ES-I3 (cell line): ENCODE measurements at regions not wholly inside any gene's neighbourhood (a gene's known extent, or its start where the extent isn't known, plus 50 kb on each side); places are given as distances from the start of the nearest gene placed in this dataset.

Experiments used
- H3K36me3 ChIP-seq: 2 replicates; pipeline ENCODE4 v1.6.1; 2013; ENCODE audit warnings: mild to moderate bottlenecking, low read length, control low read depth, moderate library complexity; ENCODE audit not compliant: insufficient read depth
- H3K4me1 ChIP-seq: 2 replicates; pipeline ENCODE4 v1.6.1; 2013; ENCODE audit warnings: mild to moderate bottlenecking, control low read depth, low read length; ENCODE audit not compliant: insufficient read depth
- H3K9ac ChIP-seq: 2 replicates; pipeline ENCODE4 v1.6.1; 2013; ENCODE audit warnings: low read depth, mild to moderate bottlenecking, low read length, moderate library complexity
- H3K9me3 ChIP-seq: 2 replicates; pipeline ENCODE4 v1.6.1; 2013; ENCODE audit warnings: mild to moderate bottlenecking, low read length, moderate library complexity; ENCODE audit not compliant: control insufficient read depth, insufficient read depth

DNA sequence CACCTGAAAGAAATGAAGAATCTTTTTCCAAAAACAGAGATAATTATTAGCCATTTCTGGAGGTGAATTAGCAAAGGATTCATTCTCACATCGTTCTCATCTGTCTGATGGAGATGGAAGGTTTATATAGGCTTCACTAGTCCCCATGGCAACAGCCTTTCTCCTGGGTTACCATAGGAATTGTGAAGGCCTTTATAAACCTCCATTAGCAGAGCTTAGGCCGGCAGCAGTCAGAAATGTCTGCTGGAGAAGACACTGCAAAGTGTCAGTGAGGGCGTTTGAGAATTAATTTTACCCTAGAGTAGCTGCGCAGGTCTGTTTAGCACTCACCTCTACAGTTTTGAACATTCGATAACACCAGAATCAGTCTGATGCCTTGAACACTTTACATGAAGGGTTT lies 290.4 kb upstream of the NR4A3 start:
- no peaks in the 10 kb centered on the region for H3K4me1 ChIP-seq
- H3K9me3 ChIP-seq: peaks cover 5% of the 10 kb centered on the region; the same call in 1 of the 2 replicates
- no peaks in the 10 kb centered on the region for H3K36me3 ChIP-seq
- H3K9ac ChIP-seq: no peak overlapping the region

GRCh38 chr9:99533421-99533820 lies 288.3 kb upstream of the NR4A3 start:
- no peaks in the 10 kb centered on the region for H3K4me1 ChIP-seq
- H3K36me3 ChIP-seq: no peaks in the 10 kb centered on the region
- H3K9me3 ChIP-seq: peaks cover 5% of the 10 kb centered on the region; the same call in 1 of the 2 replicates
- H3K9ac ChIP-seq: no peak overlapping the region

GRCh38 chr9:99537996-99538395 lies 283.7 kb upstream of the NR4A3 start:
- Histone ChIP-seq H3K4me1 (no peaks in the 10 kb centered on the region), H3K9ac (no peak overlapping the region), H3K36me3 (no peaks in the 10 kb centered on the region), H3K9me3 (no peaks in the 10 kb centered on the region)

DNA sequence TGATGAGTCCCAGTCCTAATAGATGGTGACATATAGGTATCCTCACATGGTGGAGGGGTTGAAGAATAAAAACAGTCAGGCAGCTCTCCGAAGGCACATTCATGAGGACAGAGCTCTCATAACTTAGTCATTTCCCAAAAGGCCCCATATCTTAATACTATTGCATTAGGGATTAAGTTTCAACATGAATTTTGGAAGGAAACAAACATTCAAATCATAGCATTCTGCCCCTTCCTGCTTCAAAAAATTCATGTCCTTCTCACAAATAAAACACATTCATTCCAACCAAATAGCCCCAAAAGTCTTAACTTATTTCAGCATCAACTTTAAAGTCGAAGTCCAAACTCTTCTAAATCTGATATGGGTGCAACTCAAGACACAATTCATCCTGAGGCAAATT lies 277.2 kb upstream of the NR4A3 start:
- no peaks in the 10 kb centered on the region for H3K9me3 ChIP-seq
- no peak overlapping the region for H3K9ac ChIP-seq
- no peaks in the 10 kb centered on the region for H3K36me3 ChIP-seq
- no peaks in the 10 kb centered on the region for H3K4me1 ChIP-seq

GRCh38 chr9:99549441-99549840 lies 272.2 kb upstream of the NR4A3 start:
- Histone ChIP-seq H3K36me3 (no peaks in the 10 kb centered on the region), H3K4me1 (no peaks in the 10 kb centered on the region), H3K9ac (no peak overlapping the region), H3K9me3 (no peaks in the 10 kb centered on the region)

GRCh38 chr9:99555792-99556191 lies 265.9 kb upstream of the NR4A3 start:
- Histone ChIP-seq H3K9ac (no peak overlapping the region), H3K36me3 (no peaks in the 10 kb centered on the region), H3K9me3 (no peaks in the 10 kb centered on the region), H3K4me1 (0 out of 2 replicates have a peak, but pooled peaks cover 4% of the 10 kb centered on the region)

DNA sequence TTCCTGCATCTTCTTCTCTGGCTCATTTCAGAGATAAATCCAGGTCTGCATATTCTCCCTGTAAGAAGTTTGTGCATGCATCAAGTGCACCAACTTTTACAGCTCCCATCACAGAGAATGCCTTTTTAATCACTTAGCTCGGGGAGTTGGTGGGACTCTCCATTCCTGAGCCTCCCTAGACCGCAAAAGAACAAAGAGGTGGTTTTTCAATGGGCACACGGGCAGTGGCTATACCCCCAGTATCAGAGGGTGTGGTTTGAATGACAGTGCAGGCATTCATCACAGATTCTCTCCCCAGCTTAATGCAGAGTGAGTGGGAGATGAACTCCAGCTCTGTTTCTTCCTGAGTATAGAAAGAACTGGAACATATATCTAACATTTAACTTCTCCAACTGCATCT lies 264.7 kb upstream of the NR4A3 start:
- Histone ChIP-seq H3K9ac (no peak overlapping the region), H3K9me3 (no peaks in the 10 kb centered on the region), H3K4me1 (0 out of 2 replicates have a peak, but pooled peaks cover 4% of the 10 kb centered on the region), H3K36me3 (no peaks in the 10 kb centered on the region)

DNA sequence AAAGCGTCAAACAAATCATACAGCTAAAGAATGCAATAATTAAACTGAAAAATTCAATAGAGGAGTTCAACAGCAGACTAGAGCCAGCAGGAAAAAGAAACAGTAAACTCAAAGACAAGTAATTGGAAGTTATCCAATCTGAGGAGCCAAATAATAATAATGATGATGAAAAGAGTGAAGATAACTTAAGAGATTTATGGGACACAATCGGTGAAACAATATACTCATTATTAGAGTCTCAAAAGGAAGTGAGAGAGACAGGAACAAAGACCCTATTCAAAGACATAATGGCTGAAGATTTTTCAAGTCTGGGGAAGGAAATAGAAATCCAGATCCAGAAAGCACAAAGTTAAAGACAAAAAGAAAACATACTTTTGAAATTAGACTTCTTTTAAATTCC lies 263.9 kb upstream of the NR4A3 start:
- no peaks in the 10 kb centered on the region for H3K9me3 ChIP-seq
- no peaks in the 10 kb centered on the region for H3K36me3 ChIP-seq
- 0 out of 2 replicates have a peak, but pooled peaks cover 4% of the 10 kb centered on the region for H3K4me1 ChIP-seq
- no peak overlapping the region for H3K9ac ChIP-seq

DNA sequence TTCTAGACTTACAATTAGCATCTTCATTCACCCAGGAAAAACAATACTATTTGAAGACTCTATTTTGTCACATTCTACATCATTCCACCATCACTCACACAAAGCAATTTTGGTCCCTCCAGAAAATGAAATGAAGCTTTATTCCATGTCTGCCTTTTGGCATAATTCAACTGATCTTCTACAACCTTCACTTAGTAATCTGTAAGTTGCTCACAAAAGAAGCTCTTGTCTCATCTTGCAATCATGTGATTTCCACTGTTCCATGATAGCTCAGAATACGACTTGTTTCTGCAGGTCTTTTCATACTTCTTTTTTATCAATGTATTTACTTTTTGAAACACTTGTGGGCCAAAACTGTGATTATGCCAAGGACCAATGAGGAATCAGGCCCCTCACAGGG lies 261.9 kb upstream of the NR4A3 start:
- Histone ChIP-seq H3K9me3 (no peaks in the 10 kb centered on the region), H3K36me3 (no peaks in the 10 kb centered on the region), H3K4me1 (0 out of 2 replicates have a peak, but pooled peaks cover 4% of the 10 kb centered on the region), H3K9ac (no peak overlapping the region)

- Histone ChIP-seq H3K4me1 (0 out of 2 replicates have a peak, but pooled peaks cover 4% of the 10 kb centered on the region), H3K36me3 (no peaks in the 10 kb centered on the region), H3K9ac (no peak overlapping the region), H3K9me3 (no peaks in the 10 kb centered on the region)
Measured at GRCh38 chr9:99560561-99560960, 261.1 kb upstream of the NR4A3 start.

DNA sequence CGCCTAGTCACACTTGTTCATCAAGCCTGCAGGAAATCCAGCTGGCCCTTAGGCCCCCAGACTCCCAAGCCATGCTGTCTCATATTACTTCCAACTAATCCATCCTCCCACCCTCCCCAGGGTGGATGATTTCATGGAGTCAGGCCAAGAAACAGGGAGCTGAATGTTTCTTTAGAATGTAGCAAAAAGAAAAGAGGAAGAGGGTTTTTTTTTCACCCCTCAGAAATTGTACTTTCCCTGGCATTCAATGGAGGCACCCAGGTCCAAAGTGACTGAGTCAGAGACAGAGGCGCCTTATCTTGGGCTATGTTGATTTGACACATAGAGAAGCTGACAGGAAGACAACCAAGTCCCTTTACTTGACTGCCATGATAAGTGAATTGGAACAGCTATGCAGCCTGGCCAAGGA lies 260.2 kb upstream of the NR4A3 start:
- Histone ChIP-seq H3K9ac (no peak overlapping the region), H3K4me1 (no peaks in the 10 kb centered on the region), H3K9me3 (no peaks in the 10 kb centered on the region), H3K36me3 (no peaks in the 10 kb centered on the region)

GRCh38 chr9:99561961-99562565 lies 259.6 kb upstream of the NR4A3 start:
- no peak overlapping the region for H3K9ac ChIP-seq
- H3K4me1 ChIP-seq: no peaks in the 10 kb centered on the region
- H3K36me3 ChIP-seq: no peaks in the 10 kb centered on the region
- H3K9me3 ChIP-seq: no peaks in the 10 kb centered on the region

- Histone ChIP-seq H3K36me3 (no peaks in the 10 kb centered on the region), H3K9me3 (no peaks in the 10 kb centered on the region), H3K4me1 (no peaks in the 10 kb centered on the region), H3K9ac (no peak overlapping the region)
Measured at GRCh38 chr9:99563364-99563763, 258.3 kb upstream of the NR4A3 start.

GRCh38 chr9:99565203-99565602 lies 256.5 kb upstream of the NR4A3 start:
- no peaks in the 10 kb centered on the region for H3K4me1 ChIP-seq
- no peaks in the 10 kb centered on the region for H3K9me3 ChIP-seq
- no peak overlapping the region for H3K9ac ChIP-seq
- no peaks in the 10 kb centered on the region for H3K36me3 ChIP-seq

DNA sequence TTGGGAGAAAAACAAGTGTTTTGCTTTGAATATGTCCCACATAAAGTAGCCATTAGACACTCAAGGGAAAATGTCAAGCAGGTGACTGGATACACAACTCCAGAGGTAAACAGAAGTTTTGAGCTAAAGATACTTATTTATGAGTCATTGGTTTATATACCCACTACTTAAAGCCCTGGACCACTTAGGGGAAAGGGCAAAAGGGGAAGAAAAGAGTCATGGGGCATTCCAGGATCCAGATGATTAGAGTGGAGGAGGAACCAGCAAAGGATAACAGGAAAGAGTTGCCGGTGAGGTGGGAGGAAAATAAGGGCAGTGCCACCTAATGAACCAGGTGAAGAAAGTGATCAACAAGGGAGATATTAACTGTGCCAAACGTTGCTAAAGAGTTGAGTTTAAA lies 254.2 kb upstream of the NR4A3 start:
- H3K36me3 ChIP-seq: no peaks in the 10 kb centered on the region
- no peaks in the 10 kb centered on the region for H3K4me1 ChIP-seq
- H3K9ac ChIP-seq: no peak overlapping the region
- no peaks in the 10 kb centered on the region for H3K9me3 ChIP-seq

DNA sequence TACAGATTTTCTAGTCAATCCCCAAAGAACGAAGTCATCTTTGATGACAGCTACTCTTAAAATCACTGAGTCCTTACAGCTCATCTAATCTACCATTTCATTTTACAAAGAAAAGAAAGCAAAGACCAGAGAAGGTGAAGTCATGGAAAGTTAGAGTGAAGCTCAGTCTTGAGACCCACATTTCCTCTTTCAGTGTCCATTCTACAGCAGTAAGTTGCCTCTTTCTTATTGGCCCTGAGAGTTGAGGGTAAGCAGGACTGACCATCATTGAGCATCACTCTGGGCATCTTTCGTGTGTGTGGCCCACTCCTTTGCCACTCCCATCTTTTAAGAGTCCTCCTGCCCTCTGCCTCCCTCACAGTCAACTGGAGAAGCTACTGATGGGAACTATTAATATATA lies 251.8 kb upstream of the NR4A3 start:
- no peaks in the 10 kb centered on the region for H3K4me1 ChIP-seq
- H3K9me3 ChIP-seq: no peaks in the 10 kb centered on the region
- H3K9ac ChIP-seq: no peak overlapping the region
- H3K36me3 ChIP-seq: no peaks in the 10 kb centered on the region
